Fibroblast of skin of left quadriceps (primary cell): ENCODE measurements at regions not wholly inside any gene's neighbourhood (a gene's known extent, or its start where the extent isn't known, plus 50 kb on each side); places are given as distances from the start of the nearest gene placed in this dataset.
A peak's percentile ranks its signal among the peaks of the same experiment; 100 is the strongest.

Source experiments
- DNase-seq, 2 experiments: peaks; one replicate each; pipeline ENCODE4 v3.0.0-alpha.2; 2013; ENCODE audit warnings: low read depth in 2 of 2

DNA sequence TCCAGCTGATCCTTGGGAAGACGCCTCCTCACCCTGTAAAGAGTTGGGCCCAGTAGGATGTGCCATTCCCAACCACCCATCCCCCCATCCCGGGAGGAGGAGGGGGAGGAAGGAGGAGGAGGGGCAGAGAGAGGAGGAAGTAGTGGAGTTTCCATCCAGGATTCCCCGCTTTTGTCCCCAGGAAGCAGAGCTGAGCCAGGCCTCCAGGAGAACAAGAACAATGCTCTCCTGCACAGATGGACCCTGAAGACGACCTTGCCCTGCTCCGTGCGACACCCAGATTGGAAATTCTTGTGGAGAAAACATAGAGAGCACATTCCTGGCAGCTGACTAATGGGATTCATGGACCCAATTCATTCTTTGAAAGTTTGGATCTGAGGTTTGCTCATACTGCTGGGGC is 132.3 kb upstream of the CRY1 start:
- DNase-seq = peak; percentile 37 to 41

GRCh38 chr12:107226126-107226525 is 132.8 kb upstream of the CRY1 start:
- DNase-seq = no peak

- DNase-seq = no peak
Observed at GRCh38 chr12:107228076-107228475, 134.7 kb upstream of the CRY1 start.

DNA sequence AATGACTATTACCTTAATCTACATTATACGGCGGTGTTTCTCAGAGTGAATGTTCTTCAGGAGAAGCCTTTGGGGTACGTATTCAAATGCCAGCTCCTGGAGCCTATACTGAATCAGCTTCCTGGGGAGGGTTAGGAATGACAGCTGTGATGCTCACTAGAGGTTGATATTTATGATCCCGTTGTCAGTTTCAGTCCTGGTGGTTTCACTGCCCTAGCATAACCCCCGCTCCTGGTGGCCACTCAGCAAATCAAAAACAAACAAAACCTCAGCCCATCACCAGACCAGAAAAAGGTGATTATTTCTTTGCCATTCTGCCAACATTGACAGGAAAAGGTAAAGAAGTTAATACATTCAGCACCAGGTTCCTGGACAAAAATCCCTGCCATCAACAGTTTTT is 136.5 kb upstream of the CRY1 start:
- no peak for DNase-seq

GRCh38 chr12:107231303-107231702 is 138.0 kb upstream of the CRY1 start:
- DNase-seq = no peak

DNA sequence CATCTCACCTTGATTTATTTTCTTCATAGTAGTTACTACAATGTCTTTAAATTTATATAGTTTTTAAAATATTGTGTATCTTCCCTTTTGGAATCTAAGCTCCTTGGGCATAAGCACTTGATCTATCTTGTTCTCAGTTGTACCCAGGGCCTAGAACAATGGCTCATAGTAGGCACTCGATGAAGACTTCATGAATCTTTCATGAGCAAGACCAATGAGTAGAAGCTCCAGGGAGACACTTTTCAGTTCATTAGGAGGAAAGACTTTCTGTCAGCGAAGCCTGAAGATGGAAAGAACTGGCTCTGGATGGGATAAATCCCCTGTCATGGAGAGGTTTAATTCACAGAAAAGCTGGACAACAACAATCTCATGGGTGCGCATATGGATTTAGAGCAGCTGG is 140.2 kb upstream of the CRY1 start:
- no peak for DNase-seq

GRCh38 chr12:107235600-107235999 is 142.3 kb upstream of the CRY1 start:
- DNase-seq = no peak

GRCh38 chr12:107236824-107237511 is 143.6 kb upstream of the CRY1 start:
- DNase-seq = peak; percentile 36 to 40

GRCh38 chr12:107238296-107238695 is 144.9 kb upstream of the CRY1 start:
- DNase-seq = no peak

GRCh38 chr12:107241411-107241810 is 148.1 kb upstream of the CRY1 start:
- no peak for DNase-seq

GRCh38 chr12:107242189-107242588 is 148.8 kb upstream of the CRY1 start:
- no peak for DNase-seq

- no peak for DNase-seq
Observed at GRCh38 chr12:107243341-107243740, 150.0 kb upstream of the CRY1 start.

DNA sequence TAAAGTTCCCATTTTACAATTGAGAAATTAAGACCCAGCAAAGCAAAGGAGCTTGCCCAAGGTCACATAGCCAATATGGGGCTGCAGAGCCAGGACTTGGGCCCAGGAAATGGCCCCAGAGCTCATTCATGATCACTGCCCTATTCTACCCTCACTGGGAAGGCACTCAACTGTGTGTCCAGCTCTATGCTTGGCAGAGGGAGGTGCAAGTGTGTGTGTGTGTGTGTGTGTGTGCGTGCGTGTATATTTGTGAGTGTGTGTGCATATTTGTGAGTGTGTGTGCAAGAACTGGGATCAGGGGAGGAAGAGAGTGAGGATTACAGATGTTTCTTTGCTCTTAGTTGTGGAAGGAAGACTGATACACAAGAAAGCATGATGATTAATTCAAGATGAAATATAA is 151.2 kb upstream of the CRY1 start:
- DNase-seq = no peak

GRCh38 chr12:107247650-107248049 is 154.3 kb upstream of the CRY1 start:
- DNase-seq = no peak

DNA sequence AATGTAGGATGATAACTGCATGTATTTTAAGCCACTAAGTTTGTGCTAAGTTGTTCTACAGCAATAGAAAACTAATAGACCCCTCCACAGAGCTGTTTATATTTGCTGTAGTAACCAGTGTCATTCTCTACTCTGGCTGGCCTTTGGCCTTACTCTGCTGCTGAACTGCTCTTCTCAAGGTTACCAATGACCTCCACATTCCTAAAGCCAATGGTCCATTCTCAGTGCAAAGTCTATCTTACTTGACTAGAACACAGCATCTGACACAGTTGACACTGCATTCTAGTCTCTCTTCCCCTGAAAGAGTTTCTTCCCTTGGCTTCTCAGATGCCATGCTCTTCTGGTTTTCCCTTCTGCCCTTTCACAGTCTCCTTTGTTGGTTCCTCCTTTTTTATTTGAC is 154.8 kb upstream of the CRY1 start:
- no peak for DNase-seq

GRCh38 chr12:107251288-107251687 is 157.9 kb upstream of the CRY1 start:
- no peak for DNase-seq

DNA sequence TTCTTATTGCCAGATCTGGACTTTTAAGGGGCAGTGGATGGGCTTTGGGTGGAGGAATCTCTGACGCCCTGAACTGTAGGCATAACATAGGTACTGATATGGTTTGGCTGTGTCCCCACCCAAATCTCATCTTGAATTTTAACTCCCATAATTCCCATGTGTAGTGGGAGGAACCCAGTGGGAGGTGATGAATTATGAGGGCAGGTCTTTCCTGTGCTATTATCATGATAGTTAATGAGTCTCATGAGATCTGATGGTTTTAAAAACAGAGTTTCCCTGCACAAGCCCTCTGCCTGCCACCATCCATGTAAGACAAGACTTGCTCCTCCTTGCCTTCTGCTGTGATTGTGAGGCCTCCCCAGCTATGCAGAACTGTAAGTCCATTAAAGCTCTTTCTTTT is 160.0 kb upstream of the CRY1 start:
- no peak for DNase-seq

GRCh38 chr12:107254258-107254856 is 161.0 kb upstream of the CRY1 start:
- no peak for DNase-seq

DNA sequence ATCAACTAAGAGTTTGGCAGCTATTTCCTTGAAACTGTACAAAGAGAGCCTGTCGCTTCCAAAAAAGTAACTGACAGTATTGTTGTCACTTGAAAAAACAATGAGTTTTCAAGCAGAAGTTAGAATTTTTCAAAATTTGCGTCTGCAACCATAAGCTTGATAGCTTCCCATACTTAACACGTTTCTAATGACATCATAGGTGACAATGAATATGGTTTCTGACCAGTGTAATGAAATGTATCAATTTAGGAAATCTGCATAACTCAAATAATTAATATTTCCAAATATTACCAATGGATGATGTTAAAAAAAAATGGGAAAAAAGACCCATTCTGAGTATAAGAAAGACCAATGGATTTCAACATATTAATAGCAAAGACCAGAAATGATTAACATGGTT is 165.4 kb upstream of the CRY1 start:
- DNase-seq = no peak

GRCh38 chr12:107263980-107264379 is 170.6 kb upstream of the CRY1 start:
- no peak for DNase-seq

DNA sequence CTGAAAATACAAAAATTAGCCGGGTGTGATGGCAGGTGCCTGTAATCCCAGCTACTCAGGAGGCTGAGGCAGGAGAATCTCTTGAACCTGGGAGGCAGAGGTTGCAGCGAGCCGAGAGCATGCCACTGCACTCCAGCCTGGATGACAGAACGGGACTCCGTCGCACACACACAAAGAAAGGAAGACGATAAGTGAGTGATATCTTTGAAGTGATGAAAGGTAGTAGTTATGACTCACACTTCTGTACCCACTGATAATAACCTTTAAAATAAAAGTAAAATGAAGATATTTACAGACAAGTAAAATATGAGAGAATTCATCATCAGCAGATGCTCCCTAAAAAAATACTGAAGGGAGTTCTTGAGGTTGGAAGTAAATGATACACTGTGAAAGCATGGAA is 171.3 kb upstream of the CRY1 start:
- DNase-seq = no peak

- DNase-seq = no peak
Observed at GRCh38 chr12:107267604-107268003, 174.3 kb upstream of the CRY1 start.

DNA sequence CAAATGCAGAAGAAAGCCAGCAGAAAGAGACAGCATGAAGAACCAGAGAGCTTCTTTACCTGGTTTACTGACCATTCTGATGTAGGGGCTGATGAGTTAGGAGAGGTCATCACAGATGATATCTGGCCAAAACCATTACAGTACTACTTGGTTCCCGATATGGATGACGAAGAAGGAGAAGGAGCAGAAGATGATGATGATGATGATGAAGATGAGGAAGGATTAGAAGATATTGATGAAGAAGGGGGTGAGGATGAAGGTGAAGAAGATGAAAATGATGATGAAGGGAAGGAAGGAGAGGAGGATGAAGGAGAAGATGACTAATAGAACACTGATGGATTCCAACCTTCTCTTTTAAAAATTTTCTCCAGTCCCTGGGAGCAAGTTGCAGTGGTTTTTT is 178.2 kb upstream of the CRY1 start:
- DNase-seq = no peak

DNA sequence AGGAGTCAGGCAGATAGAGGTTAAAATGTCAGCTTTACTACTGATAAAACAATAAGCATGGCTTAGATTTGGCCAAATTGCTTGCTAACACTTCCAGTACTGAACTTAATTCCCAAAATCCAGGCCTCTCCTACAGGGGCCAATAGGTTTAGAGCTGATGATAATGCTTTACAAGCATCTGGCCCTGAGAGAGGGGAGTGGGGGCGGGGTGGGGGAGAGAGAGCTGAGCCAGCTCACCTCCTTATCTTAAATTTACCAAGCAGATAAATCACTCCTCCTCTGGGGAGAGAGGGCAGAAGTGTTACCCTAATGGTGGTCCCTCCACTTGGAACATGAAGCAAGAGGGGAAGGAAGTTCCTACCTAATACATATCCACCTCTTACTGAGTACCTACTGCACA is 182.2 kb upstream of the CRY1 start:
- DNase-seq = no peak
